GM18858 (cell line): ENCODE measurements at regions not wholly inside any gene's neighbourhood (a gene's known extent, or its start where the extent isn't known, plus 50 kb on each side); places are given as distances from the start of the nearest gene placed in this dataset.

ENCODE experiments used
- ATAC-seq: cut with Tn5 transposase; IDR thresholded peaks from one replicate; pipeline ENCODE4 v1.9.1; 2021; ENCODE audit not compliant: unreplicated experiment

DNA sequence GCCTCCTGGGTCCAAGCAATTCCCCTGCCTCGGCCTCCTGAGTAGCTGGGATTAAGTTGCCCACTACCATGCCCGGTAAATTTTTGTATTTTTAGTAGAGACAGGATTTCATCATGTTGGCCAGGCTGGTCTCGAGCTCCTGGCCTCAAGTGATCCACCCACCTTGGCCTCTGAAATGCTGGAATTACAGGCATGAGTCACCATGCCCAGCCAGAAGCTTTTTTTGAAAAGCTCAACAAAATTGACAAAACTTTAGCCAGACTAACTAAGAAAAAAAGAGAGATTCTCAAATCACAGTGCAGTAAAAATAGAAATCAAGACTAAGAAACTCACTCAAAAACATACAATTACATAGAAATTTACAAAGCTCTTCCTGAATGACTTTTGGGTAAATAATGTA, 420.6 kb downstream of the COL12A1 start:
- ATAC-seq, result no peak

DNA sequence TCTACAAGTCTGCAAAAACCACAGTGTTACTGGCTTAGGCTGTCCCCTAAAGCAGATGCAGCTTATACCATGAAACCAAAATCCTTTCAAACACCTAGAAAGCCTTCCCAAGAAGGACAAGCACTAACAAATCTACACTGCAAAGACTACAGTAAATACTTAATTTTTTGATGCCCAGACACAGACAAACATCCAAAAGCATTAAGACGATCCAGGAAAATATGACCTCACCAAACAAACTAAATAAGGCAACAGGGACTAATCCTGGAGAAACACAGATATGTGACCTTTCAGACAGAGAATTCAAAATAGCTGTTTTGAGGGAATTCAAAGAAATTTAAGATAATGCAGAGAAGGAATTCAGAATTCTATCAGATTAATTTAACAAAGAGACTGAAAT, 423.5 kb downstream of the COL12A1 start:
- no peak for ATAC-seq

DNA sequence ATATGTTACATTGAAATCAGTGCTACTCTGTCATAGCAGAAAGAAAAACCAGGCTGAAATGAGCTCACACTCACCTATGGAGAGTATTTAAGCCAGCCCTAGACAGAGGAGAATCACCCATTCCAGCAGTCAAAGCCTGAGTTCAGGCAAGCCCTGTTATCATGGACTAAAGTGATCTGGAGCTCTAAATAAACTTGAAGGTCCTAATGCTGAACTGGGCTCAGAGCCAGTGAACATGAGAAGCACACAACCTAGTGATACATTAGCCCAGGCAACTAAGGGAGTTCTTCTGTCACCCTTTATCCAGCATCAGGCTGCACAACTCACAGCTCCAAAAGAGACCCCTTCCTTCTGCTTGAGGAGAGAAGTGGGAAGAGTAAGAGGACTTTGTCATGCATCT, 425.0 kb downstream of the COL12A1 start:
- no peak for ATAC-seq

DNA sequence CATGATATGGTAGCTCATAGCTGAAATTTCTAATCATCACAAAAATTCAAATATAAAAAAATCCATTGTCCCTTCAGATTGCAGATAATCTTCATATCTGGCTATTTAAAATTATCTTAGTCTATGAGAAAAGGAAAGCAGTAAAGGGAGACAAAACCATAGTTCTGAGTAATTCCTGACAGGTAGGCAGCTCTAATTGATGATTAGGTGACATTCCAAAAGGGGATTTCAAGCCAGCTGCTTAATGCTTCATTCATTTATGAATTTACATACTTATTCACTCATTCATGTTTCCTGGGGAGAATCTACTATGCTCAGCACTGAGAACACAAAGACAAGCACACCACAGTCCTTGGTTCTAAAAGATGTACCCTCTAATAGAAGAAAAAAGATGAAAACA, 437.1 kb downstream of the COL12A1 start:
- no peak for ATAC-seq

DNA sequence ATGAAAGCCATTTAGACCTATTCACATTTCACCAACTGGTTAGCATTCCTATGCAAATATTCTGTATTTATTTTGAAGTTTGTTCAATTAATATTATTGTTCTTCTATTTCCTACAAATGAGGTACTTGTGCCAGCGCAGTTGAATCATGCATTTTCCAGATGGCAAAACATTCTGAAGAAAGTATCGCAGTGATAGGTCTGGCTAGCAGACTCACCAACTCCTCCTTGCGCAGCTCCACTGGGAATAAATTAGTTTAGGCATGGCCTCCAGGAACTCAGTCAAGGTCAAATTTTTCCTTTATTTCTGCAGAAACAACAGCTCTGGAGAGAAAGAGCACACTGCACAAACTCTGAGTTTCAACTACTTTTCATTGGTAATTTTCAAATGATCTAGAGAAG, 437.7 kb downstream of the COL12A1 start:
- ATAC-seq, result no peak

DNA sequence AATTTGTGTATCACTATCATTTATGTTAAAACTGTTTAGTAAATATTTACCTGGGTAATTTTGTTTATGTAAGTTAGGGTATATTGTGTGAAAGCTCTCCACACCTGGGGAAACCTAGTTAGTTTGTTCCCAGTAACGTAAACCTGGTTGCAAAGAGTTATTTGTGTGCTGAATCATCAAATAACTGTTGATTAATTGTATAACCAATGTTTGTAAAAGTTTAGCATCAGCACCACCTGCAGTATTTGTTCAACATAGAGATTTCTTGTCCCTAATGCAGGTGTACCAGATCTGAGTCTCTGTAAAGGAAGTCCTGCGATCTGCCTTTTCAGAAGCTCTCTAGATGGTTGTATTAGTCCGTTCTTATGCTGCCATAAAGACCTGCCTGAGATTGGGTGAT, 440.4 kb downstream of the COL12A1 start:
- ATAC-seq, result no peak

DNA sequence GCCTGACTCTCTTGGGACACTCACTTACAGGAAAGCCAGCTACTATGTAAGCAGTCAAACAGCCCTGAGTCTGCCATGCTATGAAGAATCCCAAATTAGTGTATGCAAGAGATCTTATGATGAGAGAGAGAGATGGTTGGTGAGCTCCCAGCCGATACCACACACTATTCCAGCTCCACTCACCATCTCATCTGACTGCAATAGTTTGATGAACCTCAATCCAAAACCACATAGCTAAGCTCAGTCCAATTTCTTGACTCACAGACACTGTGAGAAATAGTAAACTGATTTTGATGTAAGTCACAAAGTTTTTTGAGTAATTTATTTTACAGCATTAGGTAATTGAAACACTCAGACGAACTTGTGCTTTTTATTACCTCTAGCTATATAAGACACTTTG, 441.4 kb downstream of the COL12A1 start:
- ATAC-seq, result no peak

DNA sequence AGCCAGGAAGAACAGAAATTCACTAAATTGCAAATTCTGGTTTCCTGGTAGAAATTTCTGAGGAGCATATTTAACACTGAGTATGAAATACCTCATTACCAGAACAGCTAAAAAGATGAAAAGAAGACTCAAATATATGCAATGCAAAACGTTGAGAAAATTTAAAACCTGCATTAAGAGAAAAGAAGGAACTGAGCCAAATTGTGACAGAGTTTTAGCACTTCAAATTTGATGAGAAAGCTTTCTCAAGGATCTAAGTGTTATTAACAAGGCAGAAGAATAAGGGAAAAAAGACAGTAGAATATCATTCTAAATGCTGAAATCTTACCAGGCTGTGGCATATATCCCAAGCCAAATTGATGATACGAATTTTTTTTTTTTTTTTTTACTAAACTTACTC, 443.0 kb downstream of the COL12A1 start:
- ATAC-seq, result no peak

DNA sequence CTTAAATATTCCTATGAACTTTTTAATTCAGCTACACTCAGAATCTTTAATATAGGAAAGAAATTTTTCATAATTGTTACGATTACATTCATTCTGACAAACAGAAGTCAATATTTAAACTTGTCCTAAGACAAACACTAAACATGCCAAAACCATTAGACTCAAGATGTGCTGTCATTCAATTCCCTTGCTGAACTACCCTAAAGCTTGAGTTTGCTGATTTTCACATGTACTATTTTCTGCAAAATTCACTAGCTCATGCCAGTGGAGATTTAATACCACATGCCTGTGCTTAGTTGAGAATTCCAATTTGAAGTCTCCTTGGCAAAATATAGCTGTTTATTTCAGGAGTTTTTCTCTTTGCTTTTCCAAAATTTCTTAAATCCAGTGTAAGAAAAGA, 448.0 kb downstream of the COL12A1 start:
- no peak for ATAC-seq

DNA sequence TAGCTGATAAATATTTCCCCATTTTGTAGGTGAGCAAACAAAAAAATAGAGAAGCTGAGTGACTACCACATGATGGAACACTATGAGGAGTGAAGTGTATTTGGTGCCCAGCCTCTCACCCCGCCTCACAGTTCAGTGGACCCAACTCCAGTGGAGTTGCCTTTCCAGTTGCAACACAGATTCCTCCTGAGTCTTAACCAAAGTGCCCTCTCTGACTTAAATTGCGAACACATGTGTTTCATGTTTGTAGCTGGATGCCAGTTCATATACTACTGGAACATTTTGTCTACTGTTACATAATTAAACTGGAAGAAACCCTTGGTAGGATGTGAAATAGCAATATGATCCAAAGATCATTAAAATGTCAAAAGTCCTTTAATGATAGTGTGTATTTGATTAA, 448.9 kb downstream of the COL12A1 start:
- no peak for ATAC-seq

DNA sequence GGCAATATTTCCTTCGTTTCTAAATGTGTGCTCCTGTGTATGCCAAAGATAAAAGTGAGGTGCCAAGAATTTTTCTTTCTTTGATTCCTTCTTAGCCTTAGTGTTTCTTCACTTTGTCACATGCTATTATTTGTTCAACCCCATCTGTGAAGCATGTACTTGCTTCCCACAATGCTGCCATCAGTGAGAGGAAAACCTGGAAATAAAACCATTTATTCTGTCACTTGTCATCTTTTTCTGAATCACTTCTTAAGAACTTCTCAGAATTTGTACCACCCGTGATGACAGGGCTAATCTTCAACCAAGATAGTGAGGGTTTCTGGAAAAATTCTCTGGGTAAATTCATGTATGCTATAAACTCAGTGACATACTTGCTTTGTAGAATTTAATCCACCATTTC, 450.1 kb downstream of the COL12A1 start:
- ATAC-seq, result no peak

DNA sequence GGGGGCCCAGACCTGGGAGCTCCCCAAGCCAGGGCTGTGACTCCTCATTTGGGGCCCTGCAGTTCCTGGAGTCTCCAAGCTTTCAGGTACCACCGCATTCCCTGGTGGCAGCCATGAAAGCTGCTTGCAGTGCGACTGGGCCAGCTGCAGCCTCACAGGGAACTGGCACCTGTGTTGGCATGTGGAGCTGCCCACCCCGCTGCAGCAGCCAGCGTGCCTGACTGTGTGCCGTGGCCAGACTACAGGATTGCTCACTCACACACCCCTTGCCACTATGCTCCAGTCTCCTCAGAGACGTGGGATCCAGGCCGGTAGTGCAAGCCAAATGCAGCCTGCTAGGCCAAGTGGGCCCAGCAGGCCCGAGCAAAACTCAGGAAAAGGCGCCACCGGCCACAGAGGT, 450.7 kb downstream of the COL12A1 start:
- ATAC-seq, result no peak

DNA sequence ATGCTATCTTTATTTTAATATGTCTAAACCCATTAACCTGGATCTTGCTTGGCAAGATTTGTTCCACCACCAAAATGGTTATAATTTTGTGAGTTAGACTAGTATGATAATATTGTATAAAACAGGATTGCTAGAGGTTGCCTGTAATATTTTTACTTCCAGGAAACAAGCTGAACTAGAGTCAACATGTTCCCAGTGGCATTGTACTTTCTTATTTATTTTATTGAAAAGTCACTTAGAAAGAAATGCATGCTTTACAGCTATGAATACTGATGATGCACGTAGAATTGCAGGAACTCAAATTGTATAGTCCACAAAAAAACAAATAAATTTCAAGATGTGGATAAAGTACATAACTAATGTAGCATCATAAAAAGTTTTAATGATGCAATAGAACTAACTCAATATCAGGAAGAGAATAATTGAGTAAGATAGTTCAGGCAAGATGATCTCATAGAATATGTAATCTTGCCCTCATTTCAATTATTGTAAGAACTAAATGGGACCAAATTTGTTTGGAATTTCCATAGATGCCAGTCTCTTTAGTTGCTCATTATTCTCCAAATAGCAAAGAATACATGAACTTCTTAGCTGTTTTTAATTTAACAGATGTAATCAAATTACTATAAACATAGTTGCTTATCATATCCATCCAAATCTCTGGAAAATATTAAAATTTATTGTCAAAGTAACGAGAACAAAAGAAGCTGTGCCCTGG, 451.8 kb downstream of the COL12A1 start:
- ATAC-seq, result no peak

DNA sequence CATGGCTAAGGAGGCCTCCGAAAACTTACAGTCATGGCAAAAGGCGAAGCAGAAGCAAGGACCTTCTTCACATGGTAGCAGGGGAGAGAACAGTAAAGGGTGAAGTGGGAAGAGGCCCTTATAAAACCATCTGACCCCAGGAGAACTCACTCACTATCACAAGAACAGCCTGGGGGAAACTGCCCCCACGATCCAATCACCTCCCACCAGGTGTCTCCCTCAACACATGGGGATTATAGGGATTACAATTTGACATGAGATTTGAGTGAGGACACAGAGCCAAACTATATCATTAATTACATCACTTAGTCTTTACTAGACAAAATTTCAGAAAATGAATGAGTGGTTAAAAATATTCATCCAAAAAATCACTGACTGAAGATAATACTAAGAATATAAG, 453.6 kb downstream of the COL12A1 start:
- no peak for ATAC-seq

DNA sequence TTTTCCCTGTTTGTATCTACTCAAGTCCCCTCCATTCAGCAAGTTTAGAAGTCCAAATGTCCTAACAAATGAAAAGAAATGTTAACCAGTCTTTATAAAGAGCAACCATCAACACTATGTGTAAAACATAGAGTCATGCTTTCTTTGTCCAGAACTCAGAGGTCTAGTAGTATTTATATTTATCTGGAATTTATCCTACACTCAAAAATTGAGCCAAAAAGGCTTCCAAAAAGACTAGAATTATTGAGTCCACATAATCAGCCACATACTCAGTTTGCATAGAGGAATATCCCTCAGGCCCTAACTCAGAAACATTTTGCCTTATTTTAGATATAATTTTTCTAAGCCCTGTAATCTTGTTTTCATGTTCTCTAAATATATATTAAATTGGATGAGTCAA, 455.0 kb downstream of the COL12A1 start:
- ATAC-seq, result no peak

DNA sequence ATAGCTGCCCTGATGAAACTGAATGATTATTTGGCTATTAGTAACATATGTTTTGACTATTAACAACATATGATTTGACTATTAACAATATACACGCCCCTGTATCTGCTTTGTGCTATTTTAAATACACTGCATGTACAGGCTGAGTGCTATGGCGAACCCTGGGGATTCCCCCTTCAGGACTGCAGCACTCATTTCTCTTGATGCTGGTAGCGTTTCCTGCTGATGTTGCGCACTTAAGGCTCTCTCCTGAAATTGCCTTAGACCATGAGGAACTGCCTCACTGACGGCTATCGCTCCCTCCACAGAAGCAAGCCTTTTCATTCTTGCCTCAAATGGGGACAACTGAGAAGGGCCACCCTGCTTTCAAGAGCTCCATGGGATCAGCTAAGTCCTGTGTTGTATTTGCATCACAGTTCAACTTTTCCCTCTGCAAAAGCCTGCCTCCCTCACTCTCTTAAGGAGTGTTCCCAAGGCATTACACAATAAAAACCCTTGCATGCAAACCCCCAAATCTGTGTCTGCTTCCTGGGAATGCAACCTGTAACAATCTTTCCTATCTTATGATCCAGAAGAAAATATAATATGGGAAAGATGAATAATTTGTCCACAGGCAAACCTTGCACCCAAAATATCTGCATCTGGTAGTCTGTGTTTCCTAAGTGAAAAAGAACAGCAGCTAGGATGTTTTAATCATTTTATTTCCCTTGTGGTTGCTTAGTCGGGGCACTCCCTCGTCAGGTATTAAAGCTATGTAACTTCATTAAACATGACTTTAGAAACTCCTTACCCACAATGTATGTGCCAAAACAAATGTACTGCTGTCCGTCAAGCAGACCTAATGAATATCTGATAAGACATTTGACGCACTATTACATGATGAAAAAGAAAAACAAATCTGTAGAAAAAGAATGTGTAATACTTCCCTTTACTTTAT, 456.4 kb downstream of the COL12A1 start:
- no peak for ATAC-seq

DNA sequence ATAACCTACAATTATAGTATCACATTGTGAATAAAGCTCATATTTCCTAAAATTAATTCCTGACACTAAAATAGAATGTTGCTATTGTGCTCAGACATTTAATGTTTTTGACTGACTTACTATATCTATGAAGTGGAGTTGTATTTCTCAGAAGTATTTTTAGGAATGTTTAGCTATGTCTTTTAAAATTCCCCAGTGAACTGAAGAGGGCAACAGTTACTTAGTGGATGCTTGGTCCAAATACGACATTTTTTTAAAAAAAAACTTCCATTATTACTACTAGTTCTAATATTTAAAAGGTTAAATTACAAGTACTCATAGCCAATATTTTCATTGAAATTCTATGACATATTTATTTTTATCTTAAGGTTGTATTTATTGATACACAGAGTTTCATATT, 460.2 kb downstream of the COL12A1 start:
- ATAC-seq, result no peak

DNA sequence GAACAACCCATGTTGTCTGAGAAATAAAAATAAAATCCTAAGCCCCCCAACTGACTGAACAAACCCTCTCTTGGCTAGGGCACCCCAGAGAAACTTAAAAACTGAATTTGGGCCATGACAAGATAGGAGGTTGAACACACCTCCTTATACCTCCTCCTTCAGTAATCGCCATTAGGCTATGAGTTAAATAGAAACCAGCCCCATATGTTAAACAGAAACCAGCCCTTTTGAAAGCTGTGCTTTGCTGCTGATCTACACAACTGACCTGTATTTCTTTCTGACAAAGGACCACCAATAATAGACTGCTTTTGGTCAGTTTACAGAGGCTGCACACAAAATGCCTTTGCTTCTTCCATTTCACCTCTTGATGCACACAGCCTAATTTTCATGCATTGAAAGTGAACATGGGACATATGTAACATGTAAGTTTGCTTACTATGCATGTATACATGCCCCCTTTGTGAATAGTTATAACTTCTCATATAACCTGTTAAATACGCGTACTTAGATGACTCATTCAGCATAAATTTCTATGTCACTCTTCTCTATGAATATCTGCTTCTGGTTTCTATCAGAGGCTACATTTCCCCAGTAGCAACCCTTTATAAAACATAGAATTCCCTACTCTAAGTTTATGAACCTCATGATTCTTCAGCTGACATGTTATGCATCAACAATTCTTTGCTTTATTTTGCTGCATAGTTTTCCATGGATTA, 462.9 kb downstream of the COL12A1 start:
- no peak for ATAC-seq

DNA sequence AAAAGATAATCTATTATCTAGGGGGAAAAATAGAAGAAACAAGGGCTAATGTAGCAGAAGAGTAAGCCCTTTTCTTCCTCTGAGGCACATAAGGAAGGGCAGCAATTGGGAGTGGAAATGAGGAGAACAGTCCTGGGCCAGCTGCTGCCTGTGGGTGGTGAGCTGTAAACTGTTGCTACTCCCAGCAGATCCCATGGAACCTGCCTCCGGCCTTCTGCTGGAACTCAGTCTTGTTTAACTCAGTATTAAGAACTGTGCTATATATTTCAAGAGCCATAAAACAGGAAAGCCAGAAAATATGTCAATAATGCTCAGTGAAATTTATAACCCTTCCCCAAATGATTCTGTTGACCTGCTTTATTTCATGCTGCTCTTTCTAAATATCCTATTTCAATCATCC, 464.2 kb downstream of the COL12A1 start:
- no peak for ATAC-seq

DNA sequence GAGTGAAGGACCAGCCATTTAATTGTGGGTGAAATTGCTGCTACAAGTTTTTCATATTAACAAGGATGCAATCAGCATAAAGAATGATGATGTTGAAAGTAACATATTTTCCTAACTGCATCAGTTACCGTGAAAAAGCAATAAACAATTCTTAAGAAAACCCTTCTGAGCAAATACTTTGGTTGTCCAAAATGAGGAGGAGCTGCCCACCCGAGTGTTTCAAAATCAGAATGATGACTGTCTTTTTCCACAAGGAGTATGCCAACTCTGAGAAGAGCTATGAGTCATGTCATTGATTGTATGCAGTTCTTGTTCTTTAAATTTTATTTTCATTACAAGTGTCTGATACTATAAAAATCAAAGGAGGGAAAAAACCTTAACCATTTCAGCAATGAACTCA, 470.5 kb downstream of the COL12A1 start:
- no peak for ATAC-seq

DNA sequence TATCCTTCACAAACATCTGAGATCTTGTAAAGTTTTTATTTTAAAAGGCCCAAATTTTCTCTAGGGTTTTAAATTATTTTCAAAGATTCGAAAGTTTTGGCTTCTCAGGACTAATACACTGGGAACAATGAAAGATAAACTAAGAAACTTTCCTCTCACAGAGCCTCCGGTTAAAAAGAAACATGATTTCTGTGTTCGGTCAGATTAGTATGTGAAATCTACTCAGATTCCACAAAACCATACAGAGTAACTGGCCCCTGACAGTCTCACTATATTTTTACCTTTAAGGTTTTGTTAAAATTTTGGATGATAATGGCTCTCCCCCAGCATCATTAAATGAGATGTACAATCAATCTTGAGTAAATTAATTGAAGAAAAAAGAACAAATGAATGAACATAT, 471.0 kb downstream of the COL12A1 start:
- no peak for ATAC-seq
